PC-9 (cell line): ENCODE measurements at regions not wholly inside any gene's neighbourhood (a gene's known extent, or its start where the extent isn't known, plus 50 kb on each side); places are given as distances from the start of the nearest gene placed in this dataset.

Source experiments
- BruUV-seq: library from RNA; stranded (reverse); fragments of 400-500 nt; replicated peaks from 2 replicates; lab custom pipeline; 2021; lab: Mats Ljungman, UMichigan
- CTCF ChIA-PET: fragments of 300-600 bp; sonication (Branson Sonifier 250); formaldehyde crosslinking; loops from one replicate; lab custom pipeline; 2022; ENCODE audit warnings: antibody characterized with exemption; lab: Charles Lee
- POLR2A ChIA-PET: fragments of 300-600 bp; sonication (Branson Sonifier 250); formaldehyde crosslinking; loops from one replicate; lab custom pipeline; 2022; ENCODE audit warnings: antibody characterized with exemption; ENCODE audit not compliant: unreplicated experiment; lab: Charles Lee
- DNase-seq, 2 experiments: peaks; one replicate each; pipeline versions ENCODE4 v3.0.0 to v3.0.0-alpha.2; 2015 to 2022; ENCODE audit warnings: mixed read lengths in 1 of 2
- H2AFZ ChIP-seq: fragments of 200-600 bp; sonication (generic); 2 replicates; pipeline ENCODE4 v1.8.1; 2017; ENCODE audit warnings: antibody characterized with exemption
- H3F3A ChIP-seq: fragments of 200-600 bp; sonication (generic); 2 replicates; pipeline ENCODE4 v1.8.1; 2017; ENCODE audit warnings: antibody characterized with exemption, mild to moderate bottlenecking, low read depth; ENCODE audit not compliant: insufficient read depth
- H3K27ac ChIP-seq: fragments of 200-600 bp; sonication (generic); 2 replicates; pipeline ENCODE4 v1.6.1; 2016; ENCODE audit warnings: mixed run types
- H3K27me3 ChIP-seq: fragments of 200-600 bp; sonication (generic); 2 replicates; pipeline ENCODE4 v1.6.1; 2016; ENCODE audit warnings: low read depth, mixed run types; ENCODE audit not compliant: insufficient read depth
- H3K36me3 ChIP-seq: fragments of 200-600 bp; sonication (generic); 2 replicates; pipeline ENCODE4 v1.6.1; 2016; ENCODE audit warnings: low read depth, mixed run types
- H3K4me1 ChIP-seq: fragments of 200-600 bp; sonication (generic); replicated peaks from 2 replicates; pipeline ENCODE4 v1.6.1; 2016; ENCODE audit warnings: mixed run types; ENCODE audit not compliant: insufficient read depth
- H3K4me2 ChIP-seq: fragments of 200-600 bp; sonication (generic); 2 replicates; pipeline ENCODE4 v1.6.1; 2017; ENCODE audit warnings: mixed run types
- H3K4me3 ChIP-seq: fragments of 200-600 bp; sonication (generic); 2 replicates; pipeline ENCODE4 v1.6.1; 2016; ENCODE audit warnings: mixed run types
- H3K79me2 ChIP-seq: fragments of 200-600 bp; sonication (generic); 2 replicates; pipeline ENCODE4 v1.6.1; 2017; ENCODE audit warnings: low read depth, mixed run types
- H3K9me2 ChIP-seq: fragments of 200-600 bp; sonication (generic); 2 replicates; pipeline ENCODE4 v1.8.1; 2017; ENCODE audit warnings: mild to moderate bottlenecking; ENCODE audit not compliant: insufficient read depth
- H3K9me3 ChIP-seq: fragments of 200-600 bp; sonication (generic); 2 replicates; pipeline ENCODE4 v1.8.1; 2016; ENCODE audit warnings: low read depth; ENCODE audit not compliant: insufficient read depth
- H4K20me1 ChIP-seq: fragments of 200-600 bp; sonication (generic); 2 replicates; pipeline ENCODE4 v1.8.1; 2017; ENCODE audit not compliant: insufficient read depth
- CTCF ChIP-seq: fragments of 200-600 bp; sonication (generic); conservative IDR thresholded peaks from 2 replicates; pipeline ENCODE4 v1.6.1; 2017; ENCODE audit warnings: mixed run types, antibody characterized with exemption, mild to moderate bottlenecking, moderate library complexity
- EZH2 ChIP-seq: fragments of 200-600 bp; sonication (generic); IDR thresholded peaks from 2 replicates; pipeline ENCODE4 v1.8.0; 2017; ENCODE audit warnings: antibody characterized with exemption, low read depth
- intact Hi-C: fragments of 100-400 bp; cut with micrococcal nuclease; formaldehyde crosslinking; loops from one replicate; pipeline ENCODE4 v1.10.0; 2022; ENCODE audit not compliant: unreplicated experiment

GRCh38 chr4:148774134-148774533 is 331.9 kb upstream of the NR3C2 start:
- ChIA-PET CTCF (no interaction called here), POLR2A (no interaction called here)
- Histone ChIP-seq H2AFZ (no peak overlapping the region), H3K79me2 (no peaks in the 10 kb centered on the region), H3K4me3 (no peak overlapping the region), H3K4me2 (no peak overlapping the region), H3K4me1 (no peaks in the 10 kb centered on the region), H4K20me1 (no peaks in the 10 kb centered on the region), H3K27me3 (no peaks in the 10 kb centered on the region), H3K9me3 (no peaks in the 10 kb centered on the region), H3K9me2 (no peaks in the 10 kb centered on the region), H3K27ac (no peak overlapping the region), H3F3A (no peaks in the 10 kb centered on the region), H3K36me3 (no peaks in the 10 kb centered on the region)
- intact Hi-C loops, result no loop called here
- BruUV-seq, result no TSS peak
- no peak for DNase-seq
- no peak for TF ChIP-seq CTCF
- no peak for TF ChIP-seq EZH2

- H4K20me1 ChIP-seq, result no peaks in the 10 kb centered on the region
- ChIA-PET POLR2A (no interaction called here), CTCF (no interaction called here)
- H3F3A ChIP-seq, result no peaks in the 10 kb centered on the region
- H3K9me3 ChIP-seq, result no peaks in the 10 kb centered on the region
- H3K27me3 ChIP-seq, result no peaks in the 10 kb centered on the region
- H3K4me1 ChIP-seq, result no peaks in the 10 kb centered on the region
- intact Hi-C loops, result no loop called here
- no peaks in the 10 kb centered on the region for H3K79me2 ChIP-seq
- no peak overlapping the region for H3K27ac ChIP-seq
- no TSS peak for BruUV-seq
- H3K9me2 ChIP-seq, result no peaks in the 10 kb centered on the region
- no peak overlapping the region for H3K4me3 ChIP-seq
- TF ChIP-seq EZH2, result no peak
- TF ChIP-seq CTCF, result no peak
- H3K4me2 ChIP-seq, result no peak overlapping the region
- no peaks in the 10 kb centered on the region for H3K36me3 ChIP-seq
- H2AFZ ChIP-seq, result no peak overlapping the region
- DNase-seq, result no peak
These were observed 331.1 kb upstream of the NR3C2 start for GRCh38 chr4:148773313-148773712.

GRCh38 chr4:148770848-148771247 is 328.6 kb upstream of the NR3C2 start:
- POLR2A ChIA-PET, result no interaction called here
- H3F3A ChIP-seq, result no peaks in the 10 kb centered on the region
- BruUV-seq, result no TSS peak
- CTCF ChIA-PET, result no interaction called here
- no peaks in the 10 kb centered on the region for H3K9me3 ChIP-seq
- no peak overlapping the region for H3K27ac ChIP-seq
- no peaks in the 10 kb centered on the region for H3K9me2 ChIP-seq
- H4K20me1 ChIP-seq, result no peaks in the 10 kb centered on the region
- no peak overlapping the region for H3K4me3 ChIP-seq
- DNase-seq, result no peak
- TF ChIP-seq CTCF (no peak), EZH2 (no peak)
- H3K4me1 ChIP-seq, result no peaks in the 10 kb centered on the region
- no peak overlapping the region for H2AFZ ChIP-seq
- H3K36me3 ChIP-seq, result no peaks in the 10 kb centered on the region
- intact Hi-C loops, result no loop called here
- H3K79me2 ChIP-seq, result no peaks in the 10 kb centered on the region
- H3K27me3 ChIP-seq, result no peaks in the 10 kb centered on the region
- H3K4me2 ChIP-seq, result no peak overlapping the region
